ENCODE measurements at regions not wholly inside any gene's neighbourhood (a gene's known extent, or its start where the extent isn't known, plus 50 kb on each side); places are given as distances from the start of the nearest gene placed in this dataset.

DNA sequence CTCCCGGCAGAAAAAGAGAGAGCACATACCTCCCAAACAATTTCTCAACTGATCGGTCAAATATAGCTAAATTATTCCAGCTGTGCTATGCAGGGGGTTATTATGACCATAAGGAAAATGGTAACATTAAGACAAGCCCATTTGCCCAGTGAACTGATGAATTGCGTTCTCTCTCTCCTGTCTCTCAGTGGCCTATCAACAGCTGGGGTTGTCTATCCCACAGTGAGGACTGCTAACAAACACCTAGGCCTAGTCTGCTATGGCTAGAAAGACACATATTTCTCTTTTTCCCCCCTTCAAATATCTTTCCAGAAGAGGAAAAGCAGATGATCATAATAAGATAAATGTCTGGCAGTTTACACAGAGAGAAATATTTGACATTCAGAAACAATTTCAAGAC is 263.8 kb upstream of the ELAC2 start:
- no peak for DNase-seq
- Mint-ChIP-seq H3K9me3 (no peaks in the 10 kb centered on the region), H3K36me3 (ENCODE audit: insufficient read depth) (no peaks in the 10 kb centered on the region), H3K27me3 (ENCODE audit: low read depth) (no peaks in the 10 kb centered on the region), H3K4me3 (no peak overlapping the region), H3K4me1 (ENCODE audit: low read depth) (no peaks in the 10 kb centered on the region)
- ATAC-seq = no peak

- ATAC-seq = no peak
- DNase-seq = no peak
- no peaks in the 10 kb centered on the region for H3K9me3 Mint-ChIP-seq
- no peaks in the 10 kb centered on the region for H3K4me1 Mint-ChIP-seq (ENCODE audit: low read depth)
- H3K4me3 Mint-ChIP-seq = no peak overlapping the region
- H3K27me3 Mint-ChIP-seq (ENCODE audit: low read depth) = peaks cover 2% of the 10 kb centered on the region
- H3K36me3 Mint-ChIP-seq (ENCODE audit: insufficient read depth) = no peaks in the 10 kb centered on the region
These were observed 256.0 kb upstream of the ELAC2 start for GRCh38 chr17:13273806-13274205.

DNA sequence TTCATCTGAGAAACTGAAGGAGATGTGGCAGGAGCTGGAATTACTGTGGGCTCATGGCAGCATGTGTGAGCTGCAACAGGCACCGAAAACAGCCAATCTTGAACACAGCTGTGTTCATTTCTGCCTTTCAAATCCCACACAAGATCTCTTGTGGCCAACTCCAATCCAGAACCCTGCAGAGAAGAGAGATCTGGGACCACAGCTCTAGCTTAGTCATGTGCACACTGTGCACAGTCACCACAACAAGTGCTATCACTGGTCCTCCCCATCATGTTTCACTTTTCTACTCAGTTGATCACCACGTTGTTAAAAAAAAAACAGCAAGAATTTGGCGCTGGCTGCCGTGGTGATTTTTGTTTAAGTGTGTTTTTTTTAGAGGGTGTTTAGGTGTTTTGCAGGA is 254.5 kb upstream of the ELAC2 start:
- H3K36me3 Mint-ChIP-seq (ENCODE audit: insufficient read depth) = no peaks in the 10 kb centered on the region
- DNase-seq (no peak), ATAC-seq (no peak)
- peaks cover 2% of the 10 kb centered on the region for H3K27me3 Mint-ChIP-seq (ENCODE audit: low read depth)
- H3K9me3 Mint-ChIP-seq = no peaks in the 10 kb centered on the region
- no peak overlapping the region for H3K4me3 Mint-ChIP-seq
- no peaks in the 10 kb centered on the region for H3K4me1 Mint-ChIP-seq (ENCODE audit: low read depth)

DNA sequence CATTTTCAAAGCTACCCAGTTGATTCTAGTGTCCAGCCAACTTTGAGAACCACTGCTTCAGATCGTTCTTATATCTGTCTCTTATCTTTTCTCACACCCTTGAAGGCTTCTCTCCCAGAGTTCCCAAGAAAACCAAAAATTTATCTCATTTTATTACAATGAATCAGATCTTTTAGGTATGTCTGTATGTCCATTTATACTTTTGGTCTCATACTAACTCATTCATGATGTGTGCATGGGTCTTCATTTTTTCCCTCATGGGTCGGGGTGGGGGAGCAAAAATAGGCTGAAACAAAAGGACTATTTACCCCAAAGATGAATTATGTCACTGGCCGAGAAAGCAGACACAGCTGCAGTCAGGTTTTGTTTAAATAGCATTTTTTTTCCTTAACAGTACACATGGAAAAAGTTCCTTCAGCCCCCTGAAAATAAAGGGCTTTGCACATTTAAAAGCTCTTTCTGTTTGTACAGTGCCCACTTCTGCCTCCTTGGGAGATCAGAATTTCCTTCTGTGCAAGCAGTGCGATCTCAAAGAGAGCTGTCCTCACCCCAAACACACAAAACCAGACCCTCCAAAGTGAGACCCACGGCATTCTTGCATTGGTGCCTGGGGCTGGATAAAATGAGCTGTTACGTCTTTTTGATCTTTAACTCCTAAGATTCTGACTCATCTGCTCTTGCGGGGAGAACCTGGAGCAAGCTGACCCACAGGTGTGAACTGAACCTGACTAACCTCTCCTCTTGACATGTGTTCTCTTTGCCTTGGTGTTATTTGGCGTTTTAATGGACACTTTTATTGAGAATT is 251.2 kb upstream of the ELAC2 start:
- ATAC-seq = no peak
- no peaks in the 10 kb centered on the region for H3K9me3 Mint-ChIP-seq

DNA sequence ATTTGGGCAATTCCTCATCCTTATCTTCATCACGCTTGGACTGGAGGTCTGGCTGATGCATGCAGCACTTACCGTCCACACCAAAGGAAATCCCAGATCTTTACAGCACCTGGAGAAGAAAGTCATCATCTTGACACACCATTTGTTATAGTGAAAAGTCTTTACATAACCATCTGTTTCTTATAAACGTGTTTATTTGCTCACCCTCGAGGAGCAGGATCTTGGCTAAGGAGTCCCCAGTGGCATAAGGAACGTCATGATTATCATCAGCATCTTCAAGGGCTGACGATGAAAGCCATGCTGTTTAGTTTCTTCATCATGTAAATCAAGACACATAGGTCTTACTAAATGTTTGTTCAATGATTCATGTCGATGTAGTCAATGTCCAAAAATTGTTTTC is 248.8 kb upstream of the ELAC2 start:
- no peaks in the 10 kb centered on the region for H3K4me1 Mint-ChIP-seq (ENCODE audit: low read depth)
- peaks cover 2% of the 10 kb centered on the region for H3K27me3 Mint-ChIP-seq (ENCODE audit: low read depth)
- no peaks in the 10 kb centered on the region for H3K36me3 Mint-ChIP-seq (ENCODE audit: insufficient read depth)
- no peak overlapping the region for H3K4me3 Mint-ChIP-seq
- no peak for ATAC-seq
- no peaks in the 10 kb centered on the region for H3K9me3 Mint-ChIP-seq
- no peak for DNase-seq

More for the DNA sequence above, 251.2 kb upstream of the ELAC2 start:
- no peak for DNase-seq
- Mint-ChIP-seq H3K27me3 (ENCODE audit: low read depth) (peaks cover 2% of the 10 kb centered on the region), H3K4me1 (ENCODE audit: low read depth) (no peaks in the 10 kb centered on the region), H3K36me3 (ENCODE audit: insufficient read depth) (no peaks in the 10 kb centered on the region), H3K4me3 (no peak overlapping the region)

- DNase-seq = no peak
- Mint-ChIP-seq H3K36me3 (ENCODE audit: insufficient read depth) (no peaks in the 10 kb centered on the region), H3K9me3 (no peaks in the 10 kb centered on the region), H3K27me3 (ENCODE audit: low read depth) (peaks cover 6% of the 10 kb centered on the region), H3K4me1 (ENCODE audit: low read depth) (no peaks in the 10 kb centered on the region), H3K4me3 (no peak overlapping the region)
- ATAC-seq = no peak
These were observed 247.5 kb upstream of the ELAC2 start for GRCh38 chr17:13265311-13265710.

- Mint-ChIP-seq H3K27me3 (ENCODE audit: low read depth) (peaks cover 6% of the 10 kb centered on the region), H3K9me3 (no peaks in the 10 kb centered on the region), H3K4me1 (ENCODE audit: low read depth) (no peaks in the 10 kb centered on the region), H3K36me3 (ENCODE audit: insufficient read depth) (no peaks in the 10 kb centered on the region), H3K4me3 (no peak overlapping the region)
- ATAC-seq (no peak), DNase-seq (no peak)
These were observed 245.9 kb upstream of the ELAC2 start for GRCh38 chr17:13263746-13264145.

DNA sequence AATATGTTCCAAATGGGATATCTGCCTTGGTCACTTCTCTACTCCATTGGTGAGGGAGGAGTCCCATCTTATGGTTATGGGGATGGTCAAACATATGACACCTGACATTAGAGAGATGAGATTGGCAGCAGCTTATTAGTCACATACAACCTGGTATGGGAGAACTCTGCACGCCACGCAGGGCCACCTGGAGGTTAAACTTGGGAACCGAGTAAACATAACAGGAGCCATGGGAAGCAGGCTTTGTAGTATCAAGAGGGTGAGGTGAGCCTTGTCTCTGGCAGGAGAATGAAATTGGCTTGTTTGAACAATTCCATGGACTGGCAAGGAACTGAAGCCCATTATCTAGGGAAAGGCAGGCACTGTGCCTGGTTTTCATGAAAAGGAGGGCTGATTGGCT is 238.7 kb upstream of the ELAC2 start:
- Mint-ChIP-seq H3K4me3 (no peak overlapping the region), H3K4me1 (ENCODE audit: low read depth) (no peaks in the 10 kb centered on the region), H3K9me3 (peaks cover 4% of the 10 kb centered on the region), H3K36me3 (ENCODE audit: insufficient read depth) (no peaks in the 10 kb centered on the region), H3K27me3 (ENCODE audit: low read depth) (peaks cover 6% of the 10 kb centered on the region)
- DNase-seq (no peak), ATAC-seq (no peak)

- H3K27me3 Mint-ChIP-seq (ENCODE audit: low read depth) = no peaks in the 10 kb centered on the region
- no peaks in the 10 kb centered on the region for H3K36me3 Mint-ChIP-seq (ENCODE audit: insufficient read depth)
- no peak for ATAC-seq
- peaks cover 5% of the 10 kb centered on the region for H3K9me3 Mint-ChIP-seq
- no peaks in the 10 kb centered on the region for H3K4me1 Mint-ChIP-seq (ENCODE audit: low read depth)
- no peak for DNase-seq
- no peak overlapping the region for H3K4me3 Mint-ChIP-seq
These were observed 236.0 kb upstream of the ELAC2 start for GRCh38 chr17:13253733-13254410.

DNA sequence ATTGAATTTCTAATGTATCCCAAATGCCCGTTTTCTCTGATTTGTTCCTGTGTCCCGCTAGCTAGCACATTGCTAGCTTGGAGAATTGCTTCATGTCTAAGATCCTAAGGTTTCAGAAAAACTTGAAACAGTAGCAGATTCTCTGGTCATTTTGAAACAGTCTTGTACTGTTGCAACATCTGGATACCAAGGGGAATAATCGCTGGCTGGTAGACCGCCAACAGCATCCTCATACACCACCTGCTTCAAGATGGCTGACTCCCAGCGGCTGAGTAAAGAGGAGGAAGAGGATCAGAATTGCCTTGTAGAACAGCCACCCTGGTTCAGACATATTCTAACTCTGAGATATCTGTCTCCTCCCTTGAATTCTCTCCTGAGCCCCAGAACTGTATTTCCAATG is 226.7 kb upstream of the ELAC2 start:
- DNase-seq (no peak), ATAC-seq (no peak)
- Mint-ChIP-seq H3K4me3 (no peak overlapping the region), H3K27me3 (ENCODE audit: low read depth) (peaks cover 3% of the 10 kb centered on the region), H3K36me3 (ENCODE audit: insufficient read depth) (no peaks in the 10 kb centered on the region), H3K4me1 (ENCODE audit: low read depth) (no peaks in the 10 kb centered on the region), H3K9me3 (no peaks in the 10 kb centered on the region)

GRCh38 chr17:13243585-13243984 is 225.8 kb upstream of the ELAC2 start:
- Mint-ChIP-seq H3K4me1 (ENCODE audit: low read depth) (no peaks in the 10 kb centered on the region), H3K9me3 (no peaks in the 10 kb centered on the region), H3K36me3 (ENCODE audit: insufficient read depth) (no peaks in the 10 kb centered on the region), H3K27me3 (ENCODE audit: low read depth) (peaks cover 3% of the 10 kb centered on the region), H3K4me3 (no peak overlapping the region)
- ATAC-seq (no peak), DNase-seq (no peak)

- Mint-ChIP-seq H3K27me3 (ENCODE audit: low read depth) (peaks cover 3% of the 10 kb centered on the region), H3K4me1 (ENCODE audit: low read depth) (no peaks in the 10 kb centered on the region), H3K36me3 (ENCODE audit: insufficient read depth) (no peaks in the 10 kb centered on the region), H3K9me3 (no peaks in the 10 kb centered on the region), H3K4me3 (no peak overlapping the region)
- no peak for ATAC-seq
- DNase-seq = no peak
These were observed 223.0 kb upstream of the ELAC2 start for GRCh38 chr17:13240851-13241250.

DNA sequence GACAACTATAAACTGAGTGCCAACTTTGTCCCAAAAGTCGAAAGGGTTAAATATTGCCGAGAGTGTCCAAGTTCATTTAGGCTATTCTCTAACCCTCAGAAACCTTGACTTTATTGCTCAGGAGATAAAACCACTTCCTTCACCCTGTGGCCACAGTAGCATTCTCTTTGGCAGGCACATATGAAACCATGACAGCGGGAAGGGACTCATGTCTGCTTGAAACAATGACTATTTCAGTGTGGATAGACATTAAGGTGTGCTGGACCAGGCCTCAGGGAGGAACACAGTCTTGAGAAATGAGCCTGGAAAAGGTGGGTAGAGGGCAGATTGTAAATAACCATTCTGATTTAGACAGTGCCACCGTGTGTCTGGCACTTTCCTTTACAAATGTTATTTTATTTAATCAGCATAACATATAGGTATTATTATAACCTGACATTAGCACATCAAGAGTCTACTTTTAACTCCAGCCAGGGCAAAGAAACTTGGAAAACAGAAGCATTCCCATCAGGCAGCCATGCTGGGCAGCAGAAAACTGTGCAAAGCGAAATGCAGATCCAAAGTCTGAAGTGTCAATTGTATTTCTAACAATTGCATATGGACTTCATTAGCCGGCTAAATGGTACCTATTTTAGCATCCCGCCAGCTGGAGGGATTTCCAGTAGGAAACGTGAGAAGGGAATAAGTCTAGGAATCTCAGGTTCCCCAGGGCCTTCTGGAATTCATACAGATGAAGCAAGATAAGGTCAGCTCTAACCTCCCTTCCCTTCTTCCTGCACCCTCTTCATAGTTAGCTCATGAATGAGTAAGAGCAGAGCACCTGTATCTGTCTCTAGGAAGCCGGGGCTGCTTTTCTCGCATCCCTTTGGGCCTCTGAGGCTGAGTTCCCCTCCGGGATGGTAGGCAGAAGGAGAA is 212.8 kb upstream of the ELAC2 start:
- Mint-ChIP-seq H3K4me3 (no peak overlapping the region), H3K9me3 (peaks cover 3% of the 10 kb centered on the region), H3K4me1 (ENCODE audit: low read depth) (no peaks in the 10 kb centered on the region), H3K27me3 (ENCODE audit: low read depth) (no peaks in the 10 kb centered on the region), H3K36me3 (ENCODE audit: insufficient read depth) (no peaks in the 10 kb centered on the region)
- ATAC-seq = no peak
- no peak for DNase-seq

DNA sequence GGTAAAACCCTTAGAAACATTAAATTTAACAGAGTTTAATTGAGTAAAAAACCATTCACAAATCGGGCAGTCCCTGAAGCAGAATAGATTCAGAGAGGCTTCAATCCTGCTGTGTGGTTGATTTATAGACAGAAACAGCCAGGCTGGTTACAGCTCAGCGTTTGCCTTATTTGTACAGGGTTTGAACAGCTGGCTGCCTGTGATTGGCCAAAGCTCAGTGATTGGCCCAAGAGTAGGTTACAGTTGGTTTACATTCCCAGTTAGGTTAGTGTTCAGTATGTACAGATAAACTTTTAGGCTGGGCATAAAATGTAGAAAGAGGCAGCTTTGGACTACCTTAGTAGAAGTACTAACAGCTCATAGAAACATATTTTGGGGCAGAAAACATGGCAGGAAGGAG is 210.4 kb upstream of the ELAC2 start:
- peaks cover 3% of the 10 kb centered on the region for H3K9me3 Mint-ChIP-seq
- H3K36me3 Mint-ChIP-seq (ENCODE audit: insufficient read depth) = no peaks in the 10 kb centered on the region
- DNase-seq (no peak), ATAC-seq (no peak)
- no peak overlapping the region for H3K4me3 Mint-ChIP-seq
- no peaks in the 10 kb centered on the region for H3K4me1 Mint-ChIP-seq (ENCODE audit: low read depth)
- no peaks in the 10 kb centered on the region for H3K27me3 Mint-ChIP-seq (ENCODE audit: low read depth)

All from activated T-cell treated with anti-CD3 and anti-CD28 coated beads, Interleukin-2, amount 50 U/mL, for 4 hours (primary cell).